ENCODE measurements at regions not wholly inside any gene's neighbourhood (a gene's known extent, or its start where the extent isn't known, plus 50 kb on each side); places are given as distances from the start of the nearest gene placed in this dataset.

DNA sequence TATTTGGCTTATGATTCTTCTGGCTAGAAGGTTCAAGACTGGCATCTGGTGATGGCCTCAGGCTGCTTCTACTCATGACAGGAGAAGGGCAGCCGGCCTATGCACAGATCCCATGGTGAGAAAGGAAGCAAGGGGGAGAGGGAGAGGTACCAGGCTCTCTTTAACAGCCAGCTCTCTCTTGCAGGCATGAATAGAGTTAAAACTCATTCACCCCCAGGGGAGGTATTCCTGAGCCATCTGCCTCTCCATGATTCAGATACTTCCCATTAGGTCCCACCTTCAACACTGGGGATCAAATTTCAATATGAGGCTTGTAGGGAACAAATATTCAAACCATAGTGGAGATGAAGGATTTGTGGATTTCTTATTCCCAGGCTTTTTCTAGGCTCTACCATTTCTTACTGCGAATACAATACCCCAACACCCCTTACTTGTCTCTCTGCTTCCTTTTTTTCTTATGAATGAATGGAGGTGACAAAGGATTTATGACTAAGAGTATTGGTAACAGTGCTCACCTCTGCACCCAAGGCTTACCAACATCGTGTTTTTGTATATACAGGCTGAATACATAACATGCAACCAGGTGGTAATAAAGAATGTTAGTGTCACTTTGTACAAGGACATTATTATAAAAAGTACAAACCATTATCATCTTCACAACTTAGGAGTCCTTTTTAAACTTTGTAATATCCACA lies 454.6 kb upstream of the TRIB2 start:
- DNase-seq (ENCODE audit: low read depth, low spot score), result no peak
- Histone ChIP-seq H3K9me2 (ENCODE audit: insufficient read depth) (no peaks in the 10 kb centered on the region), H3K4me3 (replicated peaks in 1 of 2; ENCODE audit: low read depth in 1 of 2, low read length in 2 of 2) (no peak overlapping the region), H3K79me2 (ENCODE audit: insufficient read depth, low read length) (no peaks in the 10 kb centered on the region), H3K27ac (ENCODE audit: low read depth, low read length) (no peak overlapping the region), H4K20me1 (ENCODE audit: insufficient read depth) (no peaks in the 10 kb centered on the region), H3K4me1 (ENCODE audit: control insufficient read depth in 1 of 2, insufficient read depth in 2 of 2, low read length in 2 of 2) (no peaks in the 10 kb centered on the region), H3K9ac (ENCODE audit: low read length) (no peak overlapping the region), H3K27me3 (ENCODE audit: insufficient read depth, low read length) (no peaks in the 10 kb centered on the region), H2AFZ (ENCODE audit: low read depth, low read length, poor library complexity, severe bottlenecking) (no peak overlapping the region), H3K4me2 (ENCODE audit: low read length) (no peak overlapping the region), H3K36me3 (ENCODE audit: control insufficient read depth in 1 of 2, insufficient read depth in 2 of 2, low read length in 2 of 2) (no peaks in the 10 kb centered on the region), H3K9me3 (ENCODE audit: control insufficient read depth in 1 of 2, insufficient read depth in 1 of 2, low read depth in 1 of 2, low read length in 2 of 2) (no peaks in the 10 kb centered on the region)
- no TSS peak for BruUV-seq (replicated peaks)
- TF ChIP-seq JUND (IDR thresholded peaks at IDR 0.05) (no peak), POLR2A (IDR thresholded peaks at IDR 0.05; ENCODE audit: borderline replicate concordance, extremely low read depth, insufficient read depth, insufficient read length) (no peak), CBX3 (IDR thresholded peaks at IDR 0.05; ENCODE audit: low read depth) (no peak), SRF (IDR thresholded peaks at IDR 0.05; ENCODE audit: low read depth) (no peak), SP1 (IDR thresholded peaks at IDR 0.05; ENCODE audit: low read depth) (no peak), ELF1 (IDR thresholded peaks at IDR 0.05; ENCODE audit: borderline replicate concordance, low read depth) (no peak)
- TF ChIP-seq, protein P1, sequence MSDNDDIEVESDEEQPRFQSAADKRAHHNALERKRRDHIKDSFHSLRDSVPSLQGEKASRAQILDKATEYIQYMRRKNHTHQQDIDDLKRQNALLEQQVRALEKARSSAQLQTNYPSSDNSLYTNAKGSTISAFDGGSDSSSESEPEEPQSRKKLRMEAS (IDR thresholded peaks at IDR 0.05), result no peak
- TF ChIP-seq, protein P2, sequence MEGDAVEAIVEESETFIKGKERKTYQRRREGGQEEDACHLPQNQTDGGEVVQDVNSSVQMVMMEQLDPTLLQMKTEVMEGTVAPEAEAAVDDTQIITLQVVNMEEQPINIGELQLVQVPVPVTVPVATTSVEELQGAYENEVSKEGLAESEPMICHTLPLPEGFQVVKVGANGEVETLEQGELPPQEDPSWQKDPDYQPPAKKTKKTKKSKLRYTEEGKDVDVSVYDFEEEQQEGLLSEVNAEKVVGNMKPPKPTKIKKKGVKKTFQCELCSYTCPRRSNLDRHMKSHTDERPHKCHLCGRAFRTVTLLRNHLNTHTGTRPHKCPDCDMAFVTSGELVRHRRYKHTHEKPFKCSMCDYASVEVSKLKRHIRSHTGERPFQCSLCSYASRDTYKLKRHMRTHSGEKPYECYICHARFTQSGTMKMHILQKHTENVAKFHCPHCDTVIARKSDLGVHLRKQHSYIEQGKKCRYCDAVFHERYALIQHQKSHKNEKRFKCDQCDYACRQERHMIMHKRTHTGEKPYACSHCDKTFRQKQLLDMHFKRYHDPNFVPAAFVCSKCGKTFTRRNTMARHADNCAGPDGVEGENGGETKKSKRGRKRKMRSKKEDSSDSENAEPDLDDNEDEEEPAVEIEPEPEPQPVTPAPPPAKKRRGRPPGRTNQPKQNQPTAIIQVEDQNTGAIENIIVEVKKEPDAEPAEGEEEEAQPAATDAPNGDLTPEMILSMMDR (IDR thresholded peaks at IDR 0.05 in 2 of 3, conservative IDR thresholded peaks at IDR 0.05 in 1 of 3; ENCODE audit: borderline replicate concordance in 1 of 3, insufficient read depth in 1 of 3, low read depth in 2 of 3, low read length in 2 of 3), result no peak
- CTCF ChIA-PET, result no interaction called here
- ATAC-seq, result no peak
- POLR2A ChIA-PET, result no interaction called here
- RAD21 ChIA-PET (ENCODE audit: low non-redundant PET in 1 of 2, low total read pairs in 2 of 2, uncharacterized antibody in 2 of 2, unreplicated experiment in 2 of 2), result no interaction called here
- intact Hi-C loops (cut with micrococcal nuclease), result no loop called here
